ENCODE measurements at regions not wholly inside any gene's neighbourhood (a gene's known extent, or its start where the extent isn't known, plus 50 kb on each side); places are given as distances from the start of the nearest gene placed in this dataset.

DNA sequence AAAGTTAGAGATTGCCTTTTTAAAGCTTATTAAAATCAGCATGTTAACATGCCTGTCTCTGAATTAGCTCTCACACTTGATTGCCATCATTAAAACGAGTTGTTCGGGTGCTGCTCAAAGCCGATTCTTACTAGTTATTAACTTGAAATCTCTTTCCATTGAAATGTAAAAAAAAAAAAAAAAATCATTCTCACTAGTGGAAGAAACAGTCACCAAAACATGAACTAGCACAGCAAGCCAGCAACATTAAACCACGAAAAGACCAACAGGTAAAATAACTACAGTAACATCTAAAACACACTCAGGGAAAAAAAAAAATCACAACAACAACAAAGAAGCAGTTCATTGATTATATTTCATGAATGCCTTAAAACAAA lies 264.5 kb downstream of the MEIS1 start:
- TF ChIP-seq GATA2 (IDR thresholded peaks at IDR 0.05; ENCODE audit: low read depth, low read length) (no peak), GATA3 (IDR thresholded peaks at IDR 0.05; ENCODE audit: low read depth, low read length) (no peak)

All from SH-SY5Y (cell line).